H1 (cell line): ENCODE measurements at regions not wholly inside any gene's neighbourhood (a gene's known extent, or its start where the extent isn't known, plus 50 kb on each side); places are given as distances from the start of the nearest gene placed in this dataset.
A peak's percentile ranks its signal among the peaks of the same experiment; 100 is the strongest.

Experiments
- CTCF ChIA-PET: fragments of 300-600 bp; sonication (Branson Sonifier 250); formaldehyde crosslinking; loops from one replicate; lab custom pipeline; 2021; ENCODE audit not compliant: partially characterized antibody; lab: Charles Lee
- POLR2A ChIA-PET: fragments of 300-600 bp; sonication (Branson Sonifier 250); formaldehyde crosslinking; loops from one replicate; lab custom pipeline; 2021; ENCODE audit warnings: inconsistent platforms; ENCODE audit not compliant: partially characterized antibody; lab: Charles Lee
- DNase-seq, 2 experiments: peaks; one replicate each; pipeline versions ENCODE4 v3.0.0 to v3.0.0-alpha.2; 2010 to 2022; ENCODE audit warnings: low spot score in 2 of 2, low read depth in 1 of 2, mixed read lengths in 1 of 2
- FAIRE-seq: peaks from 2 replicates; lab custom pipeline; 2011; peaks lifted over from hg19 to GRCh38; lab: Jason Lieb, UNC
- H2AFZ ChIP-seq: 2 replicates; pipeline ENCODE4 v1.8.1; 2012; ENCODE audit warnings: low read length, inconsistent platforms
- H2AK5ac ChIP-seq: 2 replicates; pipeline ENCODE4 v1.6.1; 2013; ENCODE audit warnings: low read depth, low read length
- H2BK120ac ChIP-seq: replicated peaks from 2 replicates; pipeline ENCODE3; 2013; ENCODE audit warnings: low read depth, low read length, inconsistent platforms
- H2BK12ac ChIP-seq: 2 replicates; pipeline ENCODE4 v1.6.1; 2013; ENCODE audit warnings: low read depth, low read length
- H2BK15ac ChIP-seq: 2 replicates; pipeline ENCODE4 v1.6.1; 2013; ENCODE audit warnings: low read length
- H2BK20ac ChIP-seq: 2 replicates; pipeline ENCODE4 v1.6.1; 2013; ENCODE audit warnings: low read length
- H2BK5ac ChIP-seq: 2 replicates; pipeline ENCODE4 v1.6.1; 2013; ENCODE audit warnings: low read depth, low read length
- H3K14ac ChIP-seq: 2 replicates; pipeline ENCODE4 v1.6.1; 2013; ENCODE audit warnings: inconsistent platforms; ENCODE audit not compliant: insufficient read length
- H3K18ac ChIP-seq: 2 replicates; pipeline ENCODE4 v1.6.1; 2013; ENCODE audit warnings: low read length; ENCODE audit errors: extremely low read depth
- H3K23ac ChIP-seq: 2 replicates; pipeline ENCODE4 v1.6.1; 2013; ENCODE audit warnings: inconsistent platforms; ENCODE audit not compliant: insufficient read length
- H3K23me2 ChIP-seq: 2 replicates; pipeline ENCODE4 v1.6.1; 2013; ENCODE audit warnings: low read depth, low read length
- H3K27ac ChIP-seq: 2 replicates; pipeline ENCODE4 v1.6.1; 2011; ENCODE audit warnings: low read depth, low read length, inconsistent platforms
- H3K27me3 ChIP-seq, 4 experiments: replicated peaks in 1 of 4; 1 replicate in 1 of 4; 2 replicates in 3 of 4; pipeline versions ENCODE4 v1.6.1 to v1.8.1; 2011 to 2013; ENCODE audit warnings: low read length in 3 of 4, mild to moderate bottlenecking in 3 of 4, inconsistent platforms in 2 of 4, mixed read lengths in 2 of 4, moderate library complexity in 1 of 4; ENCODE audit not compliant: control insufficient read depth in 3 of 4, insufficient read depth in 3 of 4; ENCODE audit errors: extremely low read depth in 1 of 4
- H3K36me3 ChIP-seq, 4 experiments: 2 replicates each; pipeline versions ENCODE4 v1.6.1 to v1.8.1; 2011 to 2013; ENCODE audit warnings: mild to moderate bottlenecking in 4 of 4, low read length in 3 of 4, moderate library complexity in 2 of 4, control low read depth in 1 of 4, inconsistent platforms in 1 of 4; ENCODE audit not compliant: insufficient read depth in 4 of 4, control insufficient read depth in 2 of 4
- H3K4ac ChIP-seq: replicated peaks from 2 replicates; pipeline ENCODE3; 2013; ENCODE audit warnings: low read length, low read depth, mixed read lengths, inconsistent platforms; ENCODE audit not compliant: insufficient read length
- H3K4me1 ChIP-seq, 4 experiments: replicated peaks in 1 of 4; 1 replicate in 1 of 4; 2 replicates in 3 of 4; pipeline versions ENCODE4 v1.6.1 to v1.8.1; 2011 to 2013; ENCODE audit warnings: low read length in 3 of 4, inconsistent platforms in 2 of 4, mixed read lengths in 1 of 4; ENCODE audit not compliant: insufficient read depth in 4 of 4, control insufficient read depth in 3 of 4
- H3K4me2 ChIP-seq, 2 experiments: 2 replicates each; pipeline versions ENCODE4 v1.6.1 to v1.8.1; 2011 to 2013; ENCODE audit warnings: low read depth in 2 of 2, low read length in 2 of 2, control low read depth in 1 of 2, inconsistent platforms in 1 of 2, mild to moderate bottlenecking in 1 of 2; ENCODE audit not compliant: insufficient read depth in 1 of 2
- H3K4me3 ChIP-seq, 4 experiments: fragments of 200-600, 300-600 bp in 1 of 4; sonication (generic), shearing (Covaris generic), sonication (Bioruptor Twin) in 1 of 4; 2 replicates each; pipeline versions ENCODE4 v1.5.1 to v1.8.1; 2011 to 2016; ENCODE audit warnings: low read length in 4 of 4, low read depth in 3 of 4, control low read depth in 2 of 4, inconsistent platforms in 2 of 4, mild to moderate bottlenecking in 2 of 4, mixed read lengths in 1 of 4, moderate library complexity in 1 of 4; ENCODE audit not compliant: insufficient read depth in 2 of 4; ENCODE audit errors: extremely low read depth in 1 of 4
- H3K56ac ChIP-seq: replicated peaks from 2 replicates; pipeline ENCODE3; 2013; ENCODE audit warnings: low read depth, mild to moderate bottlenecking, mixed read lengths, low read length, inconsistent platforms; ENCODE audit not compliant: insufficient read length
- H3K79me1 ChIP-seq: 2 replicates; pipeline ENCODE4 v1.6.1; 2013; ENCODE audit warnings: low read depth, low read length, control low read depth
- H3K79me2 ChIP-seq, 2 experiments: 2 replicates each; pipeline versions ENCODE4 v1.6.1 to v1.8.1; 2012 to 2013; ENCODE audit warnings: low read length in 2 of 2, mild to moderate bottlenecking in 2 of 2, inconsistent platforms in 1 of 2; ENCODE audit not compliant: insufficient read depth in 2 of 2, control insufficient read depth in 1 of 2
- H3K9ac ChIP-seq, 4 experiments: replicated peaks in 1 of 4; 1 replicate in 1 of 4; 2 replicates in 3 of 4; pipeline versions ENCODE4 v1.6.1 to v1.8.1; 2011 to 2013; ENCODE audit warnings: low read depth in 3 of 4, low read length in 3 of 4, control low read depth in 2 of 4, mild to moderate bottlenecking in 2 of 4, moderate library complexity in 2 of 4, inconsistent platforms in 1 of 4; ENCODE audit errors: extremely low read depth in 1 of 4
- H3K9me3 ChIP-seq, 2 experiments: 2 replicates each; pipeline versions ENCODE4 v1.6.1 to v1.8.1; 2012 to 2013; ENCODE audit warnings: mild to moderate bottlenecking in 2 of 2, moderate library complexity in 2 of 2, control low read depth in 1 of 2, inconsistent platforms in 1 of 2, low read depth in 1 of 2, low read length in 1 of 2, mixed read lengths in 1 of 2; ENCODE audit not compliant: insufficient read depth in 2 of 2
- H4K20me1 ChIP-seq, 2 experiments: replicated peaks in 1 of 2; 2 replicates each; pipeline versions ENCODE3 to v1.8.1; 2011 to 2013; ENCODE audit warnings: inconsistent platforms in 2 of 2, low read length in 2 of 2, mild to moderate bottlenecking in 1 of 2; ENCODE audit not compliant: insufficient read depth in 2 of 2, control insufficient read depth in 1 of 2
- H4K5ac ChIP-seq: 2 replicates; pipeline ENCODE4 v1.6.1; 2013; ENCODE audit warnings: low read length, low read depth, mixed read lengths, inconsistent platforms; ENCODE audit not compliant: insufficient read length
- H4K8ac ChIP-seq: 2 replicates; pipeline ENCODE4 v1.8.0; 2013; ENCODE audit warnings: mild to moderate bottlenecking, moderate library complexity, low read length, inconsistent platforms; ENCODE audit not compliant: insufficient read depth; ENCODE audit errors: extremely low read depth
- H4K91ac ChIP-seq: replicated peaks from 2 replicates; pipeline ENCODE3; 2013; ENCODE audit warnings: low read length, mixed read lengths, inconsistent platforms; ENCODE audit not compliant: insufficient read length
- KDM4A ChIP-seq: IDR thresholded peaks from one replicate; pipeline ENCODE4 v1.7.1; 2012; ENCODE audit warnings: low read depth, mild to moderate bottlenecking, moderate library complexity, low read length, inconsistent platforms; ENCODE audit not compliant: severe bottlenecking
- POLR2AphosphoS5 ChIP-seq: IDR thresholded peaks from 2 replicates; pipeline ENCODE4 v1.6.1; 2011; ENCODE audit warnings: low read depth, low read length
- RAD21 ChIP-seq, 2 experiments: IDR thresholded peaks in 1 of 2; conservative IDR thresholded peaks in 1 of 2; 2 replicates each; pipeline ENCODE4 v1.6.1; 2011; ENCODE audit warnings: low read depth in 2 of 2, low read length in 2 of 2, improper control_type of control experiment in 1 of 2, inconsistent platforms in 1 of 2, mild to moderate bottlenecking in 1 of 2, moderate library complexity in 1 of 2
- WGBS, 2 experiments: shearing (Covaris generic) in 1 of 2; methylation state at CpG; one replicate each; pipeline versions ENCODE4 v1.1.6 to v1.1.7; 2013 to 2015; ENCODE audit warnings: low lambda C conversion rate in 2 of 2, mixed read lengths in 2 of 2, inconsistent platforms in 1 of 2, low coverage in 1 of 2, missing lambda C conversion rate in 1 of 2; ENCODE audit not compliant: insufficient replicate concordance in 2 of 2, insufficient coverage in 1 of 2, insufficient read length in 1 of 2; ENCODE audit errors: extremely low coverage in 1 of 2, missing lambda C conversion rate in 1 of 2; 5-methylcytosine and 5-hydroxymethylcytosine counted together
- TF ChIP-seq, protein P1 (sequence below), 3 experiments: IDR thresholded peaks; 1 replicate in 2 of 3; 2 replicates in 1 of 3; pipeline versions ENCODE4 v1.5.1 to v1.6.1; 2011; ENCODE audit warnings: low read length in 3 of 3, mild to moderate bottlenecking in 3 of 3, inconsistent platforms in 2 of 3, low read depth in 1 of 3, moderate library complexity in 1 of 3; ENCODE audit not compliant: insufficient read depth in 1 of 3; ENCODE audit errors: control extremely low read depth in 1 of 3

DNA sequence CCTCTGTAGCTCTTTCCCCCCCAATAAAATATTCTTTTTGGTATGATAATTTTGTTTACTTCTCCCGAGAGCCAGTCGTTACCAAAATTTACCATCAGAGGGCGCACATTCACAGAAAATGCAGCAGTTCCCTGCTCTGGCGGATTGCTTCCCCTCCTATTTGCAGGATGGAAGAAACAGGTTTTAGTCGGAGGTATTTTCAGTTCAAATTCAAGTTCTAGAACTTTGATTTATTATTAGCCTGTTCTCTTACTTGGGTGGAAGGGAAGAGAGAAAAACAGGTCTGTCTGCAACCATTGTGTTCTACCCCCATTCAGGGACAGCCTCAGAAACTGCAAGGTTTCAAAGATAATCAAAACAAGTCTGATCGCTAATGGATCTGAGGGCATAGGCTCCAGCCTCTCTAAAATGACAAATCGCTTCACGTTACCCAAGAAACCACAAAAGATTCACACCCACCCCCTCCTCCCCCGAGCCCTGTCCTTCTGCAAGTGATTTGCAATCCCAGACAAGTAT is 263.8 kb upstream of the RPS6KA3 start:
- CTCF ChIA-PET = interaction anchor here (0.7 to 7.5 kb wide), 21 partner anchors 8 to 1337 kb away, joined by 3 to 37 read pairs (median 3); no protein-coding TSS in a partner anchor
- Histone ChIP-seq H2AFZ (peak overlapping the region; percentile 90), H4K5ac (no peak overlapping the region), H3K4me3 (peak overlapping the region in 1 of 4 experiments; percentile 35; a peak in 1 of 8 replicates), H2BK20ac (no peak overlapping the region), H3K36me3 (no peaks in the 10 kb centered on the region), H2BK15ac (no peak overlapping the region), H4K91ac (no peak overlapping the region), H3K4ac (no peak overlapping the region), H3K79me2 (no peaks in the 10 kb centered on the region)
- TF ChIP-seq, protein P1, sequence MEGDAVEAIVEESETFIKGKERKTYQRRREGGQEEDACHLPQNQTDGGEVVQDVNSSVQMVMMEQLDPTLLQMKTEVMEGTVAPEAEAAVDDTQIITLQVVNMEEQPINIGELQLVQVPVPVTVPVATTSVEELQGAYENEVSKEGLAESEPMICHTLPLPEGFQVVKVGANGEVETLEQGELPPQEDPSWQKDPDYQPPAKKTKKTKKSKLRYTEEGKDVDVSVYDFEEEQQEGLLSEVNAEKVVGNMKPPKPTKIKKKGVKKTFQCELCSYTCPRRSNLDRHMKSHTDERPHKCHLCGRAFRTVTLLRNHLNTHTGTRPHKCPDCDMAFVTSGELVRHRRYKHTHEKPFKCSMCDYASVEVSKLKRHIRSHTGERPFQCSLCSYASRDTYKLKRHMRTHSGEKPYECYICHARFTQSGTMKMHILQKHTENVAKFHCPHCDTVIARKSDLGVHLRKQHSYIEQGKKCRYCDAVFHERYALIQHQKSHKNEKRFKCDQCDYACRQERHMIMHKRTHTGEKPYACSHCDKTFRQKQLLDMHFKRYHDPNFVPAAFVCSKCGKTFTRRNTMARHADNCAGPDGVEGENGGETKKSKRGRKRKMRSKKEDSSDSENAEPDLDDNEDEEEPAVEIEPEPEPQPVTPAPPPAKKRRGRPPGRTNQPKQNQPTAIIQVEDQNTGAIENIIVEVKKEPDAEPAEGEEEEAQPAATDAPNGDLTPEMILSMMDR (IDR thresholded peaks at IDR 0.05; ENCODE audit: control extremely low read depth in 1 of 3, insufficient read depth in 1 of 3, low read depth in 1 of 3, low read length in 3 of 3) = peak; percentile 16 to 59 (median 45)
- no peak for TF ChIP-seq KDM4A
- peak; percentile 83 to 86 for TF ChIP-seq RAD21 (IDR thresholded peaks at IDR 0.05 in 1 of 2, conservative IDR thresholded peaks at IDR 0.05 in 1 of 2; ENCODE audit: low read depth in 2 of 2, low read length in 2 of 2)
- TF ChIP-seq POLR2AphosphoS5 = no peak
- TF ChIP-seq, all 59 proteins: peak for 2
- H3K27ac ChIP-seq = no peak overlapping the region
- H2AK5ac ChIP-seq = no peak overlapping the region
- H3K27me3 ChIP-seq = no peaks in the 10 kb centered on the region
- DNase-seq (peak in 1 of 2 experiments; percentile 63), FAIRE-seq (peak; percentile 85)
- no peaks in the 10 kb centered on the region for H3K4me1 ChIP-seq
- no peak overlapping the region for H3K9ac ChIP-seq
- no peak overlapping the region for H4K8ac ChIP-seq
- H4K20me1 ChIP-seq = no peaks in the 10 kb centered on the region
- no peak overlapping the region for H2BK12ac ChIP-seq
- no peak overlapping the region for H3K23ac ChIP-seq
- H3K18ac ChIP-seq = no peak overlapping the region
- H3K9me3 ChIP-seq = no peaks in the 10 kb centered on the region
- H2BK5ac ChIP-seq = no peak overlapping the region
- H3K23me2 ChIP-seq = no peaks in the 10 kb centered on the region
- no peaks in the 10 kb centered on the region for H3K79me1 ChIP-seq
- no peak overlapping the region for H3K14ac ChIP-seq
- H2BK120ac ChIP-seq = no peak overlapping the region
- POLR2A ChIA-PET = no interaction called here
- no peak overlapping the region for H3K56ac ChIP-seq
- WGBS, 2 experiments = 9% methylated on average over 7 of the region's 9 CpGs; no CpG with 5 or more reads in 1 of the 2 experiments
- peak overlapping the region in 1 of 2 experiments; percentile 61; a peak in 2 of 4 replicates for H3K4me2 ChIP-seq
